ENCODE measurements at regions not wholly inside any gene's neighbourhood (a gene's known extent, or its start where the extent isn't known, plus 50 kb on each side); places are given as distances from the start of the nearest gene placed in this dataset.
"Not testable (repeated sequence)": the region's sequence is repeated elsewhere in the genome, so short reads cannot be mapped to it uniquely, and the experiment has no call there.

DNA sequence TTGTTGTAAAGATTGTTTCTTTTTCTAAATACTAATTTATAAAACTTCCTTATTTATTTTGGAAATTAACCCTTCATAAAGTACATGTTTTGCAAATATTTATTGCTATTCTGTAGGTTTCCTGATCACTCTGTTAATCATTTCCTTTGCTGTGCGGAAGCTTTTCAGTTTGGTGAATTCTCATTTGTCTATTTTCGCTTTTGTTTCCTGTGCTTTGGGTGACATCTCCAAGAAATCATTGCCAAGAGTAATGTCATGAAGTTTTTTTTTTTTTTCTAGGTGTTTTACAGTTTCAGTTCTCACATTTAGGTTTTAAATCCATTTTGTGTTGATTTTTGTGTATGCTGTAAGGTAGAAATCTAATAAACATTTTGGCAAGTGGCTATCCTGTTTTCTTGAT, 1899.8 kb upstream of the ACO1 start:
- no peak for DNase-seq (ENCODE audit: low read depth in 2 of 2)

DNA sequence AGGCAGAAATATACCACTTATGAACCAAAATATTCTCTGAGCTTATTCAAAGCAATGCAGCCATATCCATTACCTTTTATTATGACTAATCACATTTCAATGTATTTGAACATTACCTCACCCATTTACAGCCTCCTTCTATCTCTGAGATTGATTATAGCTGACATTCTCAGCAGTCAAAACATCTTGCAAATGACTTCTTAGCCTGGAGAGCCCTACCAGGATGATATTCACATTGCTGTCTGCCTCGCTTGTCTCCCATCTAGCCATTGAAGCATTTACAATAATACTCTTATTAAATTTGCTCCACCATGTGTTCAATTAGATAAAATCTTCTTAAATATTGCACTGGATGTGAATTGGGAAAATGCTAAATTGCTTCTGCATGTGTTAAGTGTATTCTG, 1879.9 kb upstream of the ACO1 start:
- DNase-seq (ENCODE audit: low read depth in 2 of 2): no peak

DNA sequence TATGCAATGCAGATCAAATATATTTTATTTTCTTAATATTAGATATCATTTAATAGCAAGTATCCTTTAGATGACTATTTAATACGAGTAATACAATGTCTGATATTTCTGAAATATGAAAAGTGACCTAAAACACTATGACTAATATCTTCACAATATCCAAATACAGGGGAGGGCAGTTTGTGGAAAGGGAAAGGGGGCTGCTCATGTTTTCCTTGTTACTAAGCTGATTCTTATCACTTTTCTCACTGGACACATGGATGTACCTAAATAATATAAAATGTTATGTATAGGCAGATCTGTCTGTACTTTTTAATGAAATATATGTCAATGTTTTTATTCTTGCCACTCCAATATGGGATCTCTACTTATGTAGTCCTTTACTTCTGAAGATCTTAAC, 1879.1 kb upstream of the ACO1 start:
- DNase-seq (ENCODE audit: low read depth in 2 of 2): no peak

DNA sequence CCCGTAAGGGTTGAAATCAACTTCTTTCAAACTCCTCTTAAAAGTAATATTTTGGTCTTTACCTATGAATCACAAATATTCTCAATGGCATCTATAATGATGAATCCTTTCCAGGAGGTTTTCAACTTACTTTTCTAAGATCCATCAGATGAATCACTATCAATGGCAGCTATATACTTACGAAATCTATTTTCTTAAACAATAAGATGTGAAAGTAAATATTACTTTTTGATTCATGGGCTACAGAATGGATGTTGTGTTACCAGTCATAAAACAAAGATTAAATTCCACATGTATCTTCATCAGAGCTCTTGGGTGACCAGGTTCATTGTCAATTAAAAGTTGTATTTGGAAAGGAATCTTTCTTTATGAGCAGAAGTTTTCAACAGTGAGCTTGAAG, 1877.7 kb upstream of the ACO1 start:
- no peak for DNase-seq (ENCODE audit: low read depth in 2 of 2)

DNA sequence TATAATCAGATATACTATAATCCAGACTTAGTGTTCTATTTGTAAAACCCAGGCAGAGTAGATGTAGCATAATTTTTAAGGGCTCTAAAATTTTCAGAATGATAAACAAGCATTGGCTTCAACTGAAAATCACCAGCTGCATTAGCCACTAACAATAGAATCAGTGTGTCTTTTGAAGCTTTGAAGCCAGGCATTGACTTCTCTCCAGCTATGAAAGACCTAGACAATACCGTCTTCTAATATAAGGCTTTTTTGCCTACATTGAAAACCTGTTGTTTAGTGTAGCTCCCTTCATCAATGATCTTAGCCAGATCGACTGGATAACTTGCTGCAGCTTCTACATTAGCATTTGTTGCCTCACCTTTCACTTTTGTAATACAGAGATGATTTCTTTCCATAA, 1877.3 kb upstream of the ACO1 start:
- no peak for DNase-seq (ENCODE audit: low read depth in 2 of 2)

DNA sequence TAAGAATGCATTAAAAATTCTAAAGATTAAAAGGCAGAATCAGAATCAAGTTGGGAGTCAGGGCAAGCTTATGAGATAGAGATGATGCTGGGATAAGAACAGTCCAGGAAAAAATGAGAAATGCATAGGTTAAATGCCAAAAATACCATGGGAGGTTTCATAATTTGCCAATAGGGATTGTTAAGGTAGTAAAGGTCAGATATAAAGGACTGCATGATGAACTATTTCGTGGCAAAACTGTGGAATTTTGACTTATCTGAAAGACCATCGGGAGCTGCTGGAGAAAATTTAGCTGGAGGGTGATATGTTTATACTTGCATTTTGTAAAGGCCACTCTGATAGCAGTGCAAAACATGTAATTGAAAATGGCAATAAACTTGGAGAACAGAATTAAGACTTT, 1872.8 kb upstream of the ACO1 start:
- no peak for DNase-seq (ENCODE audit: low read depth in 2 of 2)

DNA sequence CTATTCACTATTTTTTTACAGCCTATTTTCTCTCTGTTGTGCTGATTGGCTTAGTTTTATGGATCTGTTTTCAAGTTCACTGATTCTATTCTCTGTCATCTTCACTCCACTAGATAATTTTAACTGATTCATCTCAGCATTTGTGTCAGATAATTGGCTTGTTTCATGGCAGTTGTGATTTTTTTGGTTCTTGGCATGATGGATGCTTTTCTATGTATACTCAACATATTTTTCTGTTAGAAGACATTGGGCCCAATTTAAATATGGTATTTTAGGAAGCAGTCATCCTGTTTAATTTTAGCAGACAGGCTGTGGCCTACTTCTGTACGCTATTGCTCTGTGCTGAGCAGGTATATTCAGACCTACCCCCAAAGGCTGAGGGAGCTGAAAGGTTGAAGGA, 1865.3 kb upstream of the ACO1 start:
- no peak for DNase-seq (ENCODE audit: low read depth in 2 of 2)

DNA sequence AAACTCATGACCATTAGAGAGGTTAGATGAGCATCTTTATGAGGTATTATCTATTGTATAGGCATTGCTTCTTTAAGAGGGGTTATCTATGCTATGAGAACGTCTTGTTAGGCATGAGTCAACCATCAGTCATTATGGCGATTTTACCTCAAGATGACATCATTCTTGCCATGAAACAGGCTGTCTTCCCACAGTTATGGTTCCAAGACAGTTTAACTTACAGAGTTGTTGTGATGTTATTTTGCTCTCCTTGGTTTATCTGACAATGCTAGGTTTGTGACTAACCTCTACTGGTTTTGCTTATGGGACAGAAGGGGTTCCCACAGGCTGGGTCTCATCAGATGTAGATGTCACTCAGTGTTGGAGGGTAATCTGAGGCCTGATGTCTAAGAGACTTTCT, 1864.7 kb upstream of the ACO1 start:
- no peak for DNase-seq (ENCODE audit: low read depth in 2 of 2)

DNA sequence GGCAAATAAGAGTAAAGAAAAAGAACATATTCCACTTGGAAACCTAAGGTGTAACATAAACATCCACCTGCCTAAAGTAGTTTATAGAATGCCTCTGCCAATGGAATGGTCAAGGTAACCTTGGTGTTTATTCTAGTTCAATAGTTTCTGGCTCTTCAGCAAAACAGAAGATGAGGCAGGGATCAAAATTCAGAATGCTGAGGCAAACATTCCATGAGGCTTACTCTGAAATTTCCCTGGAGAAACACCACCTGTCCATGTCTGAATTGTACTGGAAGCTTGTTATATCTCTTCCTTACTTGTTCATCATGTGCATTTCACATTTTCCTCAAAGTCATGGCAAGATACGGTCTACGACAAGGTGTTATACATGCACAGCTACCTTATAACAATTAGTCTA, 1862.4 kb upstream of the ACO1 start:
- no peak for DNase-seq (ENCODE audit: low read depth in 2 of 2)

DNA sequence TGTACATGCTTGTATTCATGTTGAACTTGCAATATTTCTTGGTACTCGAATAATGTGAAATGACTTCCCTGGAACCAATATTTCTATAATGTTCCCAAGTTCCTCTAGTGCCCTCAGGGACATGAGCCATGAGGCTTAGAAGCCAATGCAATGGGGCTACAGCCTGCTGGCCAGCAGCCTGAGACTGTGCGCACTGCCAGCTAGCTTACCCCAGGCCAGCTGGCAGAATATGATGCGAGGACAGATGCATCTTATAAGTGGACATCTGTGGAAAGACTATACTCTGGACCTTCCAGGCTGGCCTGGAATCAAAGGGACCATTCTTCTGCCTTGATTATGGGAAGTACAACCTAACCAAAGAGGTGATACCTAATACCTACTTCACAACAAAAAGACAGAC, 1862.0 kb upstream of the ACO1 start:
- DNase-seq (ENCODE audit: low read depth in 2 of 2): no peak

DNA sequence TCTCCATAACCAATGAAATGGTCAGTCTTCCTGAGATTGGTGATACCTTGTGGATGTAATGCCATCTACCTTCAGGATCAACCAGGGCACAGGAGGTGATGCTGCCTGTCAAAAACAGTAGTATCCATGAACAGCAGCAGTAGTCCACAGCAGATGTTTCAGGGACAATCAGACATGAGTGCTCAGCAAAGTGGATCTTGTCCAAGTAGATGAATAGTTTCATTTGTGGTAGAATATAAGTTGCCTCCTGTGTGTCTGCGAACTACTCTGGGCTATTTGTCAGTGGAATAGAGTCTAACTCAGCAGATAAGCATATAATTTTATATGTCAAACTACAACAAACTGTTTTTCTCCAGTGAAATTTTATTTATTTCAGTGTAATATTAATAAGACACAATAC, 1860.1 kb upstream of the ACO1 start:
- DNase-seq (ENCODE audit: low read depth in 2 of 2): no peak

DNA sequence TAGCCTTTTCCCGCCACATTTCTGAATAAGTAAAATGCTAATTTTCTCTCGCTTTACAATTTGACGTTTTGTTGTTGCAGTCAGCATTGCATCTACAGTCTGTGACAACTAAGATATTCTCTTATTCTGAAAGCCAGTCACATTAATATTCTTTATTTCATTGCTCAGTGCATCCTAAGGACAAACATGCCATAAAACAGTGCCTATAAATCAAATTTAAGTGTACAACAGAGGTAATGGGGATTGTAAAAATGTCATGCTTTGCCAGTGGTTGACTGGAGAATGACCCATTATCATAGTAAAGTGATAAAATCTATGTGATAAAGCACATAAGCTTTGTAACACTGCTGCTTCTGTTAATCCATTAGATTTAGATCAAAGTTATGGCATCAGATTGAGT, 1850.0 kb upstream of the ACO1 start:
- DNase-seq (ENCODE audit: low read depth in 2 of 2): no peak

DNA sequence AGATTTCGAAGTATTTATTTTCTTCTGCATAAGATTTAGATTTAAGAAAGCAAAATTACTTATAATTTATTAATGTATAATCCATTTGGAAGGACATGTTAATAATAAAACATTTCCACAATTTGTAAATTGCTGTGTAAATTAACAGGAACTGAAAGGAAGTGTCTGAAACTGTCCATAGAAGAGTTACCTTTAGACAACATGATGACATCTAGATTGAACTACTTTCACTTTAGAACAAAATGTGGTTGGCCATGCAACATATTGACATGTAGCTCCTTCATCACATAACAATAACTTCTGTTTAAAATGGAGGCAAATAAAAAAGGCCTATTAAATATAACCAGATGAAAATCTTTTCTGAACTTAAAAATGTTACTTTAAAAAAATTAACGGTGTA, 1849.5 kb upstream of the ACO1 start:
- no peak for DNase-seq (ENCODE audit: low read depth in 2 of 2)

DNA sequence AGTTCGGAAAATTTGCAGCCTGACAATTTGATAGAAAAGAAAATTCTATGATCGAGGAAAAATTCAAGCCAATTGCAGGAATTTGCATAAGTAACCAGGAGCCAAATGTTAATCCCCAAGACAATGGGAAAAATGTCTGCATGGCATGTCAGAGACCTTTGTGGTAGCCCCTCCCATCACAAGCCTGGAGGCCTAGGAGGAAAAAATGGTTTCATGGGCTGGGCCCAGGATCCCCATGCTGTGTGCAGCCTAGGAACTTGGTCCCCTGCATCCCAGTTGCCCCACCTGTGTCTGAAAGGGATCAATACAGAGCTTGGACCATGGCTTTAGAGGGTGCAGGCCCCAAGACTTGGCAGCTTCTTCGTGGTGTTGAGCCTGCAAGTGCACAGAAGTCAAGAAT, 1847.9 kb upstream of the ACO1 start:
- DNase-seq (ENCODE audit: low read depth in 2 of 2): no peak

DNA sequence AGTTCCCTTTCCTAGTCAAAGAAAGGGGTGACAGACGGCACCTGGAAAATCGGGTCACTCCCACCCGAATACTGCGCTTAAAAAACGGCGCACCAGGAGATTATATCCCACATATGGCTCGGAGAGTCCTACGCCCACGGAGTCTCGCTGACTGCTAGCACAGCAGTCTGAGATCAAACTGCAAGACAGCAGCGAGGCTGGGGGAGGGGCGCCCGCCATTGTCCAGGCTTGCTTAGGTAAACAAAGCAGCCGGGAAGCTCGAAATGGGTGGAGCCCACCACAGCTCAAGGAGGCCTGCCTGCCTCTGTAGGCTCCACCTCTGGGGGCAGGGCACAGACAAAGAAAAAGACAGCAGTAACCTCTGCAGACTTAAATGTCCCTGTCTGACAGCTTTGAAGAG, 1844.7 kb upstream of the ACO1 start:
- not testable (repeated sequence) for DNase-seq (ENCODE audit: low read depth in 2 of 2)

DNA sequence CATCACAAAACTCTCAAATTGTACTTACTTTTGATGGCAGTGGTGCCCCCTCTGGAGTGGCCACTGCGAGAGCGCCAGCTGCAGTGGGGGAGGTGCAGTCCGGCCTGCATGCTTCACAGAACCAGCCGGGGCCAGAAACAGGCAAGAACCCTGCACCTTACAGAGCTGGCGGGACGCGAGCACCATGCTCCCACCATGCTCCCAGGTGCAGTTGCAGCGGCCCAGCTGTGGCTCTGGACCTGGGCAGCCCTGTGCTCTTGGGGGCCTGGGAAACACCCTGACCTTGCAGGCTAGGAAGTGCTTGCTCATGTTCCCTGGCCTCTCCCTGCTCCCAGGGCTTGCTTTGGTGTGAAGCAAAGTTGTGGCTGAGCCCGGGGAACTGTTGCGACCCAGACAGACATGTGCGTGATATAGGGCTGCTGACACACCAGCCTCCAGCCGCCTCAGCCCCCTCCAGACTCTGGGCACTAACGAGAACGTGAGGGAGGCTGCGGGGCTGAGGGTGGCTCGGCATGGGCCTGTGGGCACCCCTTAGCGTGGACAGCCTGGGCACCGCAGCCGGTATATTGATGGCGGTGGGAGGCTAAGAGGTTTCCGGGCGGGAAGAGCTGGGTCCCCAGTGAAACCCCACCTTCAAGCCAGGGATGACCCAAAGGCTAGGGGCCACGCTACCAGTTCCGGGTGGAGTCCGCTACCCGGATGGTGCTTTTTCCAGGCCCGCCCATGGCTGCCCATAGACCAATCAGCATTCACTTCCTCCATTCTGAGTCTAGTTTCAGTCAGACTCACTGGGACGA, 1809.9 kb upstream of the ACO1 start:
- DNase-seq (ENCODE audit: low read depth in 2 of 2): no peak

DNA sequence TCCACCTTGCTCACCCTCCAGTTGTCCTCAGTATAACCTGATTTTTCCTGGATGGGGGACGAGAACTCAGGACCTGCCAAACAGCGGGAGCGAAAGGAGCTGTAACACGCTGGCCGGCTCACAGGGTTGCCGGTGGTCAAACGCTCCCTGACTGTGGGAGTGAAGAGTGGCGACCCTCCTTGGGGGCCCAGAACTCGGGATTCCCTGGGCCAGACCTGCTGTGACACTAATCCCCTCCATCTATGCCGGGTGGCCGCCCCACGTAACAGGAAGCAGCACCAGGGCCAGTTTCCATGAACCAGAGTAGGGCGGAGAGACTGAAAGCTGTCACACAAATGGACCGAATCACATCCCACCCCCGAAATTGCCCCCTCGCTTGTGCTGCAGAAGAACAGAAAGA, 1809.2 kb upstream of the ACO1 start:
- no peak for DNase-seq (ENCODE audit: low read depth in 2 of 2)

DNA sequence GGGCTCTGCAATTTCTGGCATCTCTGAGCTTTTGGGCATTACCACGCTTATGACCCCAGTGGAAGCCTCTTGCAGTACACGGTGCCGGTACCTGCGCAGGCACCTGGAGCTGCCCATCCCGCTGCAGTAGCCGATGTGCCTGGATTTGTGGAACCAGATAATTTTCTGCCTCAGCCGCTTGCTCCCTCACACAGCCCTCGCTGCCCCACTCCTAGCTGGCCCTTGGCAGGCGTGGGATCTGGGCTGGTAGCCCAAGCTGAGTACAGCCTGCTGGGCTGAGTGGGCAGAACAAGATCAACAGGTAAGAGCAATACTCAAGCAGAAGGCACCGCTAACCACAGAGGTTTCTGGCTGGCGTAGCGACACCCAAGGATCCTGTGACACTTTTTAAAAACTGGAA, 1808.8 kb upstream of the ACO1 start:
- DNase-seq (ENCODE audit: low read depth in 2 of 2): no peak

DNA sequence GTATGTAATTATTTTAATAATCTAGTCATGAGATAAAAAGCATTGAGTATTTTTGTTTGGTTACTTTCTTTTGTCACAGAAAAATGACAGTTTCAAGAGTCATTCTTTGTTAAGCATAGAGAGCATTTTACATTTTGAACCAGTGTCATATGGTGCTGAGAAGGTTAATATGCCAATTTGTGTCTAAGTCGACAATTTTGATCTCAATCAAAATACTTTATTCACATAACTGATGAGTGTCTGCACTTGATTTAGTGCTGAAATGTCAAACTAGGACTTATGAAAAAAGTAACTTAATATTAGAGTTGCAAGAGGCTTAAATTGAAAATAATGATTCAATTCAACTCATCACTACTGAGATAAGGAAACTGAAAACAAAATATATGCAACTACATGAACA, 1804.6 kb upstream of the ACO1 start:
- DNase-seq (ENCODE audit: low read depth in 2 of 2): no peak

DNA sequence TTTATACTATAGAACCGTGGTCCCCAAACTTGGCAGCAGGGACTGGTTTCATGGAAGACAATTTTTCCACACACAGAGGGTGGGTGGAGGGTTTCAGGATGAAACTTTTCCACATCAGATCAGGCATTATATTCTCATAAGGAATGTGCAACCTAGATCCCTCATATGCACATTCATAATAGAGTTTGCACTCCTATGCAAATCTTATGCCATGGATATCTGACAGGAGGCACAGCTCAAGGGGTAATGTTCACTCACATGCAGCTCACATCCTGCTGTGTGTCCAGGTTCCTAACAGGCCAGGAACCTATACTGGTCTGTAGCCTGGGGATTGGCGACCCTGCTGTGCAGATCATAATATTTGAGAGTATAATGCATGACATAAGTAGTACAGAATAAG, 1802.2 kb upstream of the ACO1 start:
- no peak for DNase-seq (ENCODE audit: low read depth in 2 of 2)

DNA sequence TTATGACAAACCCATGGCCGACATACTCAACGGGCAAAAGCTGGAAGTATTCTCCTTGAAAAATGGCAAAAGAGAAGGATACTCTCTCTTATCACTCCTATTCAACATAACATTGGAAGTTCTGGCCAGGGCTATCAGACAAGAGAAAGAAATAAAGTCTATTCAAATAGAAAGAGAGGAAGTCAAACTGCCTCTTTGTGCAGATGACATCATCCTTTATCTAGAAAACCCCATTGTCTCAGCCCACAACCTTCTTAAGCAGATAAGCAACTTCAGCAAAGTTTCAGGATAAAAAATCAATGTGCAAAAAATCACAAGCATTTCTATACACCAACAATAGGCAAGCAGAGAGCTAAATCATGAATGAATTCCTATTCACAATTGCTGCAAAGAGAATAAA, 1799.9 kb upstream of the ACO1 start:
- no peak for DNase-seq (ENCODE audit: low read depth in 2 of 2)

DNA sequence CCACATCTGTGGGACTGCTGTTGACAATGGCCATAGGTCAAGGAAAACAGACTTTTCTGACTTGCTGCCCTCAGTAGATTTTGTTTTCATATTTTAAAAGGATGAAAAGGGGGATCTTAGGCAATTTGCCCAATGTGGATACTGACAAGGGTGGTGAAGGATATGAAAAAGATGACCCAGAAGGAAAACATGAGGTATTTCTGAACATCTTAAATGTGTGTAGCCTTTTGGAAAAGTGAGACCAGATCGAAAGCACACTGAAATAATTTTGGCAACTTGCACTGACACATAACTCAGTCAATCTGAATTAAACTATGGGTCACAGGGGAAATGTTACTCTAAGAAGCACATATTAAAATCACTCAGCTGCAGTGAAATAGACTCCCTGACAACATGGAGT, 1793.0 kb upstream of the ACO1 start:
- no peak for DNase-seq (ENCODE audit: low read depth in 2 of 2)

DNA sequence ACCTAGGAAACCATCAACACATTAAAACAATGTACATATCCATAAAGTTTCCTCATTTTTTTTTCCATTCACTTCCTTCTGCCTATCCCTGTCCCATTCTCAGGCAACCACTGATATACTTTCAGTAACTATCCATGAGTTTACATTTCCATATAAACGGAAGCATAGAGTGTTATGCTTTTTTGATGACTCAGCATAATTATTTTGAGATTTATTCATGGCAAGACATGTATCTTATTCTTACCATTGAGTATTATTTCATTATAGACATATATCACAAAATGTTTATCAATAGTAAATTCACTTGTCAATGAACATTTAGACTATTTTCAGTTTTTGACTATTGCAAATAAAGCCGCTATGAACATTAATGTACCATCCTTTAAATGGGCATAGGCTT, 1786.8 kb upstream of the ACO1 start:
- no peak for DNase-seq (ENCODE audit: low read depth in 2 of 2)

DNA sequence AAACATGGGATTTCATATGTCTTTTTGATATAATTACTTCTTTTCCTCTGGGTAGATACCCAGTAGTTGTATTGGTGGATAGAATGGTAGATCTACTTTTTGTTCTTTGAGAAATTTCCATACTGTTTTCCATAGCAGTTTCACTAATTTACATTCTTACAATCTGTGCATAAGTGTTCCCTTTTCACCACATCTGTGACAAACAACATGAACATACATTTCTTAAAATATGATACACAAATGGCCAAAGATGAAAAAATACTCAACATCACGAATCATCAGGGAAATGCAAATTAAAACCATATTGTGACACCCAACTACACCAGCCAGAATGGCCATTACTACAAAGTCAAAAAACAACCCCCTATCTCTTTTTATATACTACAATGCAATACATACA, 1778.5 kb upstream of the ACO1 start:
- DNase-seq (ENCODE audit: low read depth in 2 of 2): no peak
